ENCODE measurements at regions not wholly inside any gene's neighbourhood (a gene's known extent, or its start where the extent isn't known, plus 50 kb on each side); places are given as distances from the start of the nearest gene placed in this dataset.

DNA sequence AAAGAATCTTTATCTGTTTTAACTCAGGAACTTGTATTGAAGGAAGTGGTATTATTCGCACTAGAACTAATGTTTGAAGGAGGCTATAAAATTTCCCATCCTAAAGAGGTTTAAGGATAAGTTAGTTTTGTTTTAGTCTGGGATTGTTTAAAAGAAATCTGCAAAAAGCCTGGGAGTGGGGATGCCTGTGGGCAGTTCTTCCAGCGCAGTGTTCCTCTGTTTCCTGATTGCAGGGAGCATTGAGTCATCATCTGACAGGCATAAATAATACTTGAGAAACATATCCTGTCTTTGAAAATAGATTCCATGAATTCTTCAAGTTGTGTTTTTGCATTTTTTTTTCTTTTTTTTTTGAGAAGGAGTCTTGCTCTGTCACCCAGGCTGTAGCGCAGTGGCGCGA is 350.8 kb upstream of the PTBP2 start:
- Histone ChIP-seq H3K4me3 (no peak overlapping the region), H3K27me3 (no peaks in the 10 kb centered on the region), H3K9me3 (no peaks in the 10 kb centered on the region), H3K4me1 (ENCODE audit: insufficient read depth) (no peaks in the 10 kb centered on the region), H3K27ac (no peak overlapping the region), H3K36me3 (no peaks in the 10 kb centered on the region)
- intact Hi-C loops (cut with DNase I): no loop called here
- 4 to 29% (median 22%) methylated on average over 5 of the region's 5 CpGs for WGBS, 3 donors
- DNase-seq: no peak
- TF ChIP-seq, protein P1, sequence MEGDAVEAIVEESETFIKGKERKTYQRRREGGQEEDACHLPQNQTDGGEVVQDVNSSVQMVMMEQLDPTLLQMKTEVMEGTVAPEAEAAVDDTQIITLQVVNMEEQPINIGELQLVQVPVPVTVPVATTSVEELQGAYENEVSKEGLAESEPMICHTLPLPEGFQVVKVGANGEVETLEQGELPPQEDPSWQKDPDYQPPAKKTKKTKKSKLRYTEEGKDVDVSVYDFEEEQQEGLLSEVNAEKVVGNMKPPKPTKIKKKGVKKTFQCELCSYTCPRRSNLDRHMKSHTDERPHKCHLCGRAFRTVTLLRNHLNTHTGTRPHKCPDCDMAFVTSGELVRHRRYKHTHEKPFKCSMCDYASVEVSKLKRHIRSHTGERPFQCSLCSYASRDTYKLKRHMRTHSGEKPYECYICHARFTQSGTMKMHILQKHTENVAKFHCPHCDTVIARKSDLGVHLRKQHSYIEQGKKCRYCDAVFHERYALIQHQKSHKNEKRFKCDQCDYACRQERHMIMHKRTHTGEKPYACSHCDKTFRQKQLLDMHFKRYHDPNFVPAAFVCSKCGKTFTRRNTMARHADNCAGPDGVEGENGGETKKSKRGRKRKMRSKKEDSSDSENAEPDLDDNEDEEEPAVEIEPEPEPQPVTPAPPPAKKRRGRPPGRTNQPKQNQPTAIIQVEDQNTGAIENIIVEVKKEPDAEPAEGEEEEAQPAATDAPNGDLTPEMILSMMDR (IDR thresholded peaks at IDR 0.05): no peak
- no peak for TF ChIP-seq POLR2A (IDR thresholded peaks at IDR 0.05)
- no peak for TF ChIP-seq EP300 (IDR thresholded peaks at IDR 0.05)

DNA sequence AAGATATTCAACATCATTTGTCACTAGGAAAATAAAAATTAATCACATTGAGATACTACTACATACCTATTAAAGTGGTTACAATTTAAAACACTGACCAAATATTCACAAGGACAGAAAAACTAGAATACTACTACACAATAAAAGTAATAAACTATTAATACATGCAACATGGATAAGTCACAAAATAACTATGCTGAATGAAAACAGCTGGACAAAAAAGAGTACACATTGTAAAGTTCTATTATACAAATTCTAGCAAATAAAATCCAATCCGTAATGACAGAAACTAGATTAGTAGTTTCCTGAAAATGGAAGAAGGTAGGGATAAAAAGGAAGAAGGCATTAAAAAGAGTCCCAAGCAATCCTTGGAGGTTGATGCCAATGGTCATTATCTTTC is 348.7 kb upstream of the PTBP2 start:
- intact Hi-C loops (cut with DNase I): no loop called here

DNA sequence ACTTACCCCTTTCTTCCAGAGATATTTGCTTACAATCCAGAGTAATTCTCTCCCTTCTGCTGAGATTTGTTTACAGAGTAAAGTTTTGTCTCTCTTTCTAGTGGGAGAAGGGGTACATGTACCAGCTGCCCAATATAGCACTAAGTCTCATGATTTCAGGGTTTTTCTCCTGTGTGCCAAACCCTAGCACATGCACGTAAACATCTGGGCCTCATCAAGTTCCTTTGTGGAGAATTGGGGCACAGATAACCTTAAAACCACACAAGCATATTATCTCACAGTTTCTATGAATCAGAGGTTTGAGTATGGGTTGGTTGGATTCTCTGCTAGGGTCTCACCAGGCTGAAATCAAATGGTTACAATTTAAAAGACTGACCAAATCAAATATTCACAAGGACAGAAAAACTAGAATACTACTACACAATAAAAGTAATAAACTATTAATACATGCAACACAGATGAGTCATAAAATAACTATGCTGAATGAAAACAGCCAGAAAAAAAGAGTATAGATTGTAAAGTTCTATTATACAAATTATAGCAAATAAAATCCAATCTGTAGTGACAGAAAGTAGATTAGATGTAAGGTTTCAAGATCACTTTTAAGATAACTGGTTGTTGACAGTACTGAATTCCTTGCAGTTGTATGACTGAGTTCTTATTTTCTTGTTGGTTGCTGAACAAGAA is 347.4 kb upstream of the PTBP2 start:
- no peak overlapping the region for H3K4me3 ChIP-seq
- no peaks in the 10 kb centered on the region for H3K36me3 ChIP-seq
- no peaks in the 10 kb centered on the region for H3K27me3 ChIP-seq
- DNase-seq: no peak
- TF ChIP-seq EP300 (IDR thresholded peaks at IDR 0.05) (no peak), POLR2A (IDR thresholded peaks at IDR 0.05) (no peak)
- TF ChIP-seq, protein P1 (IDR thresholded peaks at IDR 0.05): no peak
- H3K27ac ChIP-seq: no peak overlapping the region
- H3K4me1 ChIP-seq (ENCODE audit: insufficient read depth): no peaks in the 10 kb centered on the region
- H3K9me3 ChIP-seq: no peaks in the 10 kb centered on the region
- intact Hi-C loops (cut with DNase I): no loop called here
- WGBS, 3 donors: 45 to 57% (median 56%) methylated on average over 1 of the region's 1 CpG

More for the DNA sequence above, 348.7 kb upstream of the PTBP2 start:
- WGBS, 3 donors: 43 to 88% (median 67%) methylated on average over 1 of the region's 1 CpG
- H3K4me1 ChIP-seq (ENCODE audit: insufficient read depth): no peaks in the 10 kb centered on the region
- H3K36me3 ChIP-seq: no peaks in the 10 kb centered on the region
- TF ChIP-seq POLR2A (IDR thresholded peaks at IDR 0.05): no peak
- TF ChIP-seq, protein P1 (IDR thresholded peaks at IDR 0.05): no peak
- no peak for TF ChIP-seq EP300 (IDR thresholded peaks at IDR 0.05)
- H3K4me3 ChIP-seq: no peak overlapping the region
- H3K27me3 ChIP-seq: no peaks in the 10 kb centered on the region
- H3K9me3 ChIP-seq: no peaks in the 10 kb centered on the region
- no peak for DNase-seq
- no peak overlapping the region for H3K27ac ChIP-seq

DNA sequence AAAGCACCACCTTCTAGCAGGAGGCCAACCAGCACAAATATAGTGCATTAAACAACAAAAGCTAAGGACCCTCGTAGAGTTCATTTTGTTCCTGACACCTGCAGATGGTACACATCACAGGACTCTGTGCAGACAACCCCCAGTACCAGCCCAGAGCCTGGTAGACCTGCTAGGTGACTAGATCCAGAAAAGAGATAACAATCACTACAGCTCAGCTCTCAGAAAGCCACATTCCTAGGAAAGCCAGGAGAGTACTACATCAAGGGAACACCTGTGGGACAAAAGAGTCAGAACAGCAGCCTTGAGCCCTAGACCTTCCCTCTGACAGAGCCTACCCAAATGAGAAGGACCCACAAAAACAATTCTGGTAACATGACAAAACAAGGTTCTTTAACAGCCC is 344.7 kb upstream of the PTBP2 start:
- intact Hi-C loops (cut with DNase I): no loop called here
- H3K27me3 ChIP-seq: no peaks in the 10 kb centered on the region
- 66 to 80% (median 73%) methylated on average over 1 of the region's 1 CpG for WGBS, 3 donors

More for the DNA sequence above, 344.7 kb upstream of the PTBP2 start:
- TF ChIP-seq, protein P1 (IDR thresholded peaks at IDR 0.05): no peak
- TF ChIP-seq EP300 (IDR thresholded peaks at IDR 0.05) (no peak), POLR2A (IDR thresholded peaks at IDR 0.05) (no peak)
- Histone ChIP-seq H3K36me3 (no peaks in the 10 kb centered on the region), H3K9me3 (no peaks in the 10 kb centered on the region), H3K27ac (no peak overlapping the region), H3K4me3 (no peak overlapping the region), H3K4me1 (ENCODE audit: insufficient read depth) (no peaks in the 10 kb centered on the region)
- DNase-seq: no peak
